ENCODE measurements at regions not wholly inside any gene's neighbourhood (a gene's known extent, or its start where the extent isn't known, plus 50 kb on each side); places are given as distances from the start of the nearest gene placed in this dataset.

GRCh38 chr1:172893146-172893841 lies 157.4 kb downstream of the TNFSF18 start:
- POLR2A ChIA-PET (ENCODE audit: low non-redundant PET), result interaction anchor here (0.6 kb wide), 1 partner anchor 308 kb away, joined by 3 read pairs; no protein-coding TSS in a partner anchor
- no peak for TF ChIP-seq CTCF (conservative IDR thresholded peaks at IDR 0.05; ENCODE audit: low read depth, low read length)
- TF ChIP-seq EZH2 (IDR thresholded peaks at IDR 0.05; ENCODE audit: borderline replicate concordance, low read depth, low read length, poor library complexity, severe bottlenecking), result no peak
- CTCF ChIA-PET, result no interaction called here
- Histone ChIP-seq H3K4me1 (ENCODE audit: insufficient read depth, low read length, poor library complexity, severe bottlenecking) (no peaks in the 10 kb centered on the region), H3K27me3 (replicated peaks; ENCODE audit: insufficient read depth, low read depth, low read length, poor library complexity) (no peaks in the 10 kb centered on the region), H3K4me3 (ENCODE audit: low read depth, low read length, poor library complexity, severe bottlenecking) (no peak overlapping the region), H3K27ac (ENCODE audit: low read depth, low read length, poor library complexity, severe bottlenecking) (no peak overlapping the region), H3K9me3 (ENCODE audit: low read depth, low read length, poor library complexity, severe bottlenecking) (no peaks in the 10 kb centered on the region), H3K36me3 (ENCODE audit: insufficient read depth, low read length, poor library complexity, severe bottlenecking) (no peaks in the 10 kb centered on the region)
- intact Hi-C loops (cut with micrococcal nuclease; ENCODE audit: unreplicated experiment), result no loop called here
- BruUV-seq (replicated peaks), result no TSS peak
- DNase-seq (ENCODE audit: low spot score), result no peak

- no peaks in the 10 kb centered on the region for H3K36me3 ChIP-seq (ENCODE audit: insufficient read depth, low read length, poor library complexity, severe bottlenecking)
- H3K4me1 ChIP-seq (ENCODE audit: insufficient read depth, low read length, poor library complexity, severe bottlenecking), result no peaks in the 10 kb centered on the region
- H3K27ac ChIP-seq (ENCODE audit: low read depth, low read length, poor library complexity, severe bottlenecking), result no peak overlapping the region
- no TSS peak for BruUV-seq (replicated peaks)
- TF ChIP-seq EZH2 (IDR thresholded peaks at IDR 0.05; ENCODE audit: borderline replicate concordance, low read depth, low read length, poor library complexity, severe bottlenecking) (no peak), CTCF (conservative IDR thresholded peaks at IDR 0.05; ENCODE audit: low read depth, low read length) (no peak)
- no peak overlapping the region for H3K4me3 ChIP-seq (ENCODE audit: low read depth, low read length, poor library complexity, severe bottlenecking)
- no peaks in the 10 kb centered on the region for H3K9me3 ChIP-seq (ENCODE audit: low read depth, low read length, poor library complexity, severe bottlenecking)
- no peak for DNase-seq (ENCODE audit: low spot score)
- H3K27me3 ChIP-seq (replicated peaks; ENCODE audit: insufficient read depth, low read depth, low read length, poor library complexity), result no peaks in the 10 kb centered on the region
- POLR2A ChIA-PET (ENCODE audit: low non-redundant PET), result no interaction called here
- CTCF ChIA-PET, result no interaction called here
- intact Hi-C loops (cut with micrococcal nuclease; ENCODE audit: unreplicated experiment), result no loop called here
Measured at GRCh38 chr1:172894349-172895049, 156.2 kb downstream of the TNFSF18 start.

- TF ChIP-seq CTCF (conservative IDR thresholded peaks at IDR 0.05; ENCODE audit: low read depth, low read length), result no peak
- no peak for TF ChIP-seq EZH2 (IDR thresholded peaks at IDR 0.05; ENCODE audit: borderline replicate concordance, low read depth, low read length, poor library complexity, severe bottlenecking)
- intact Hi-C loops (cut with micrococcal nuclease; ENCODE audit: unreplicated experiment), result no loop called here
- POLR2A ChIA-PET (ENCODE audit: low non-redundant PET), result no interaction called here
- H3K9me3 ChIP-seq (ENCODE audit: low read depth, low read length, poor library complexity, severe bottlenecking), result no peaks in the 10 kb centered on the region
- no peaks in the 10 kb centered on the region for H3K27me3 ChIP-seq (replicated peaks; ENCODE audit: insufficient read depth, low read depth, low read length, poor library complexity)
- H3K4me1 ChIP-seq (ENCODE audit: insufficient read depth, low read length, poor library complexity, severe bottlenecking), result no peaks in the 10 kb centered on the region
- CTCF ChIA-PET, result no interaction called here
- no peak for DNase-seq (ENCODE audit: low spot score)
- H3K36me3 ChIP-seq (ENCODE audit: insufficient read depth, low read length, poor library complexity, severe bottlenecking), result no peaks in the 10 kb centered on the region
- H3K4me3 ChIP-seq (ENCODE audit: low read depth, low read length, poor library complexity, severe bottlenecking), result no peak overlapping the region
- no TSS peak for BruUV-seq (replicated peaks)
- no peak overlapping the region for H3K27ac ChIP-seq (ENCODE audit: low read depth, low read length, poor library complexity, severe bottlenecking)
Measured at GRCh38 chr1:172895050-172895460, 155.7 kb downstream of the TNFSF18 start.
